Gastroesophageal sphincter (tissue), 3 donors: ENCODE measurements at regions not wholly inside any gene's neighbourhood (a gene's known extent, or its start where the extent isn't known, plus 50 kb on each side); places are given as distances from the start of the nearest gene placed in this dataset.

Source experiments
- EP300 ChIP-seq: sonication (generic); formaldehyde crosslinking; IDR thresholded peaks from one replicate; pipeline ENCODE4 v1.6.1; 2017; ENCODE audit warnings: antibody characterized with exemption, mild to moderate bottlenecking
- POLR2A ChIP-seq, 2 donors: fragments of 450-650 bp; IDR thresholded peaks; one replicate each; pipeline ENCODE4 v1.6.1; 2017; ENCODE audit warnings: antibody characterized with exemption in 2 of 2, mild to moderate bottlenecking in 2 of 2, moderate library complexity in 1 of 2
- POLR2AphosphoS5 ChIP-seq: sonication (generic); formaldehyde crosslinking; IDR thresholded peaks from one replicate; pipeline ENCODE4 v1.6.1; 2017; ENCODE audit warnings: antibody characterized with exemption
- TF ChIP-seq, protein P1 (sequence below), 4 experiments: fragments of 200-600 bp in 2 of 4; fragments of 450-650 bp in 2 of 4; sonication (generic) in 1 of 4; IDR thresholded peaks; one replicate each; pipeline ENCODE4 v1.5.1; 2017 to 2019; ENCODE audit warnings: antibody characterized with exemption in 4 of 4, mild to moderate bottlenecking in 2 of 4, moderate library complexity in 2 of 4

DNA sequence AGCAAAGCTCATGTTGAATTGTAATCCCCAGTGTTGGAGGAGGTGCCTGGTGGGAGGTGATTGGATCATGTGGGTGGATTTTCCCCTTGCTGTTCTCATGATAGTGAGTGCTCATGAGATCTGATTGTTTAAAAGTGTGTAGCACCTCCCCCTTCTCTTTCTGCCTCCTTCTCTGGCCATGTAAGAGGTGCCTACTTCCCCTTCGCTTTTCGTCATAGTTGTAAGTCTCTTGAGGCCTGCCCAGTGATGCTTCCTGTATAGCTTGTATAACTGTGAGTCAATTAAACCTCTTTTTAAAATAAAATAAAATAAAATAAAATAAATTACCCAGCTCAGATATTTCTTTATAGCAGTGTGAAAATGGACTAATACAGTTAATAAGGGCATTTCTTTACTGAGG, 1025.7 kb downstream of the PLA2G4A start:
- TF ChIP-seq, protein P1, sequence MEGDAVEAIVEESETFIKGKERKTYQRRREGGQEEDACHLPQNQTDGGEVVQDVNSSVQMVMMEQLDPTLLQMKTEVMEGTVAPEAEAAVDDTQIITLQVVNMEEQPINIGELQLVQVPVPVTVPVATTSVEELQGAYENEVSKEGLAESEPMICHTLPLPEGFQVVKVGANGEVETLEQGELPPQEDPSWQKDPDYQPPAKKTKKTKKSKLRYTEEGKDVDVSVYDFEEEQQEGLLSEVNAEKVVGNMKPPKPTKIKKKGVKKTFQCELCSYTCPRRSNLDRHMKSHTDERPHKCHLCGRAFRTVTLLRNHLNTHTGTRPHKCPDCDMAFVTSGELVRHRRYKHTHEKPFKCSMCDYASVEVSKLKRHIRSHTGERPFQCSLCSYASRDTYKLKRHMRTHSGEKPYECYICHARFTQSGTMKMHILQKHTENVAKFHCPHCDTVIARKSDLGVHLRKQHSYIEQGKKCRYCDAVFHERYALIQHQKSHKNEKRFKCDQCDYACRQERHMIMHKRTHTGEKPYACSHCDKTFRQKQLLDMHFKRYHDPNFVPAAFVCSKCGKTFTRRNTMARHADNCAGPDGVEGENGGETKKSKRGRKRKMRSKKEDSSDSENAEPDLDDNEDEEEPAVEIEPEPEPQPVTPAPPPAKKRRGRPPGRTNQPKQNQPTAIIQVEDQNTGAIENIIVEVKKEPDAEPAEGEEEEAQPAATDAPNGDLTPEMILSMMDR (IDR thresholded peaks at IDR 0.05), result no peak
- TF ChIP-seq EP300 (no peak), POLR2A (IDR thresholded peaks at IDR 0.05) (no peak), POLR2AphosphoS5 (no peak)
